BE2C (cell line): ENCODE measurements at regions not wholly inside any gene's neighbourhood (a gene's known extent, or its start where the extent isn't known, plus 50 kb on each side); places are given as distances from the start of the nearest gene placed in this dataset.

Experiments
- DNase-seq: peaks from one replicate; pipeline ENCODE4 v3.0.0-alpha.2; 2020
- H3K27me3 ChIP-seq: fragments of 250-450 bp; sonication (Bioruptor Pico); 2 replicates; pipeline ENCODE4 v1.5.1; 2020; ENCODE audit warnings: mild to moderate bottlenecking
- H3K36me3 ChIP-seq: fragments of 250-450 bp; sonication (Bioruptor Pico); 2 replicates; pipeline ENCODE4 v1.5.1; 2020; ENCODE audit warnings: mild to moderate bottlenecking
- H3K4me1 ChIP-seq: fragments of 250-450 bp; sonication (Bioruptor Pico); 2 replicates; pipeline ENCODE4 v1.5.1; 2020
- H3K4me3 ChIP-seq: 2 replicates; pipeline ENCODE4 v1.5.1; 2011; ENCODE audit warnings: low read depth, low read length
- H3K9me3 ChIP-seq: fragments of 250-450 bp; sonication (Bioruptor Pico); 2 replicates; pipeline ENCODE4 v1.5.1; 2020
- TF ChIP-seq, protein P1 (sequence below): IDR thresholded peaks from 2 replicates; pipeline ENCODE4 v1.5.1; 2012; ENCODE audit warnings: mild to moderate bottlenecking, low read depth, low read length

DNA sequence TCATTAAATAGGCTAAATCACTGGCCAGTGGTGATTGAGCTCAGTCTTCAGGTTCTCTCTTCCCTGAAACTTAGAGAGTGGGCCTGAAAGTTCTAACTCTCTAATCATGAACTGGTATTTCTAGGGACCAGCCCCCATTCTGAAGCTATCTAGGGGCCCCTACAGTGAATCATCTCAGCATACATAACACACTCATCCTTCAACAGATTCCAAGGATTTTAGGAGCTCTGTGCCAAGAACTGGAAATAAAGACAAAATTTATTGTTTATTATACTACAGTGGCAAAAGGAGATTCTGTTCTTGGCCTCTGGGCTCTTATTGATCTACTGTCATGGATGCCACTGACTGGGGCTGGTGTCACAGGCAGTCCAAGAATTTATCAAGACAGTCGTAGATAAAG, 263.8 kb upstream of the IGFBP7 start:
- no peak for DNase-seq
- H3K27me3 ChIP-seq = no peaks in the 10 kb centered on the region
- H3K36me3 ChIP-seq = no peaks in the 10 kb centered on the region
- H3K4me1 ChIP-seq = no peaks in the 10 kb centered on the region
- TF ChIP-seq, protein P1, sequence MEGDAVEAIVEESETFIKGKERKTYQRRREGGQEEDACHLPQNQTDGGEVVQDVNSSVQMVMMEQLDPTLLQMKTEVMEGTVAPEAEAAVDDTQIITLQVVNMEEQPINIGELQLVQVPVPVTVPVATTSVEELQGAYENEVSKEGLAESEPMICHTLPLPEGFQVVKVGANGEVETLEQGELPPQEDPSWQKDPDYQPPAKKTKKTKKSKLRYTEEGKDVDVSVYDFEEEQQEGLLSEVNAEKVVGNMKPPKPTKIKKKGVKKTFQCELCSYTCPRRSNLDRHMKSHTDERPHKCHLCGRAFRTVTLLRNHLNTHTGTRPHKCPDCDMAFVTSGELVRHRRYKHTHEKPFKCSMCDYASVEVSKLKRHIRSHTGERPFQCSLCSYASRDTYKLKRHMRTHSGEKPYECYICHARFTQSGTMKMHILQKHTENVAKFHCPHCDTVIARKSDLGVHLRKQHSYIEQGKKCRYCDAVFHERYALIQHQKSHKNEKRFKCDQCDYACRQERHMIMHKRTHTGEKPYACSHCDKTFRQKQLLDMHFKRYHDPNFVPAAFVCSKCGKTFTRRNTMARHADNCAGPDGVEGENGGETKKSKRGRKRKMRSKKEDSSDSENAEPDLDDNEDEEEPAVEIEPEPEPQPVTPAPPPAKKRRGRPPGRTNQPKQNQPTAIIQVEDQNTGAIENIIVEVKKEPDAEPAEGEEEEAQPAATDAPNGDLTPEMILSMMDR = no peak
- no peaks in the 10 kb centered on the region for H3K9me3 ChIP-seq
- no peak overlapping the region for H3K4me3 ChIP-seq

DNA sequence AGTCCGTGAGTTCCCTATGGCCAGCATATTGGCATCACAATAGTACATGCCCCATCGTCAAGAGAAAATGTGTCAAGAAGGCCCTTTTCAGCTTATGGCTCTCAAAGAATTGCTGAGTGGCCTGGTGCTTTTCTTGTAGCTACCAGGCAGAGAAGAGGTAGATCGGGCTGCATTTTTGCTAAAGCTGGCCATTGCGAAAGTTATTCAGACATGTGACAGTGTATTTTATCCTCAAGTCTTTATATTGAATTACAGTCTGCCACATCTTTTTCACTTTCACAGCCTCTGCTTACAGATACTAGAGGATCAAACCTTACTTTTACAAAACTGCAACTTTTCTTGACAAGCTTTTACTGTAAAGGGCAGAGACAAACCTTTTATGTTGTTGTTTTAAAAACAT, 261.5 kb upstream of the IGFBP7 start:
- Histone ChIP-seq H3K9me3 (no peaks in the 10 kb centered on the region), H3K27me3 (no peaks in the 10 kb centered on the region), H3K4me1 (no peaks in the 10 kb centered on the region), H3K36me3 (no peaks in the 10 kb centered on the region), H3K4me3 (no peak overlapping the region)
- TF ChIP-seq, protein P1 = no peak
- DNase-seq = no peak

- Histone ChIP-seq H3K4me1 (no peaks in the 10 kb centered on the region), H3K4me3 (no peak overlapping the region), H3K36me3 (no peaks in the 10 kb centered on the region), H3K27me3 (no peaks in the 10 kb centered on the region), H3K9me3 (no peaks in the 10 kb centered on the region)
- DNase-seq = no peak
- TF ChIP-seq, protein P1 = no peak
These were observed 260.5 kb upstream of the IGFBP7 start for GRCh38 chr4:57370691-57371090.

GRCh38 chr4:57369446-57369845, 259.3 kb upstream of the IGFBP7 start:
- DNase-seq = no peak
- TF ChIP-seq, protein P1 = no peak
- Histone ChIP-seq H3K4me1 (no peaks in the 10 kb centered on the region), H3K4me3 (no peak overlapping the region), H3K9me3 (no peaks in the 10 kb centered on the region), H3K36me3 (no peaks in the 10 kb centered on the region), H3K27me3 (no peaks in the 10 kb centered on the region)

DNA sequence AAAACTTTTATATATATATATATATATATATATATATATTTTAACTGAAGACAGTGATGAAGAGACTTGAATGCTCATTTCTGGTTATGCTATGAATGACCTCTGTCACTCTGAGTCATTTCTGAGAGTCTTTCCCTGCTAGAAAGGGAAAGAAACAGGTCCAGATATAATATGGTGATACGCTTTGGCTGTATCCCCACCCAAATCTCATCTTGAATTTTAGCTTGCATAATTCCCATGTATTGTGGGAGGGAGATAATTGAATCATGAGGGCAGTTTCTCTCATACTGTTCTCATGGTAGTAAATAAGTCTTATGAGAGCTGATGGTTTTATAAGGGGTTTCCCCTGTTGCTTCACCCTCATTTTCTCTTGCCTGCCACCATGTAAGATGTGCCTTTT, 254.1 kb upstream of the IGFBP7 start:
- Histone ChIP-seq H3K9me3 (no peaks in the 10 kb centered on the region), H3K36me3 (no peaks in the 10 kb centered on the region), H3K27me3 (no peaks in the 10 kb centered on the region), H3K4me1 (no peaks in the 10 kb centered on the region), H3K4me3 (no peak overlapping the region)
- TF ChIP-seq, protein P1 = no peak
- no peak for DNase-seq

DNA sequence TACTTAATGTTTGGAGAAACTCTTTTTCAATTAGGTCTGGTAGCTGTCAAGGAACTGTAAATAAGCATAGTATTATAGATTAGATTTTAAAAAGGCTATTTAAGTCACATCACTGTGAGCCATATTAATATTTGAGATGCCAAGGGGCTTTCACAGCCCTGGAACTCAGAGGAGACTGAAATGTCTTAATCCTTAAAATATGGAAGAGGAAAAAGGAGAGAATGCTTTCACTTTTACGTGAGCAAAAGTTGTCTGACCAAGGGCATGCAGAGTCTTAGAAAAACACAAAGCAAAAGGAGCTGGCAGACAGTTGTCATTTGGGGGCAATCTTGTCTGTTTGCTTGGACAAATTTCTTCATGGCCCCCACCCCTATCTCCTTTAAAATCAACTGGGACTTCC, 253.2 kb upstream of the IGFBP7 start:
- Histone ChIP-seq H3K27me3 (no peaks in the 10 kb centered on the region), H3K36me3 (no peaks in the 10 kb centered on the region), H3K4me3 (no peak overlapping the region), H3K4me1 (no peaks in the 10 kb centered on the region), H3K9me3 (no peaks in the 10 kb centered on the region)
- DNase-seq = no peak
- TF ChIP-seq, protein P1 = no peak
